Testis (tissue), 2 donors: ENCODE measurements at regions not wholly inside any gene's neighbourhood (a gene's known extent, or its start where the extent isn't known, plus 50 kb on each side); places are given as distances from the start of the nearest gene placed in this dataset.

ENCODE experiments used
- DNase-seq: peaks from one replicate; pipeline ENCODE4 v3.0.0-alpha.2; 2019
- H3K27ac ChIP-seq, 2 donors: fragments of 200-600 bp; sonication (generic); one replicate each; pipeline ENCODE4 v1.5.1; 2019
- H3K27me3 ChIP-seq: fragments of 200-600 bp; sonication (generic); one replicate; pipeline ENCODE4 v1.5.1; 2019
- H3K36me3 ChIP-seq: fragments of 200-600 bp; sonication (generic); one replicate; pipeline ENCODE4 v1.5.1; 2017; ENCODE audit warnings: low read depth; ENCODE audit errors: missing control alignments
- H3K4me1 ChIP-seq: fragments of 200-600 bp; sonication (generic); one replicate; pipeline ENCODE4 v1.5.1; 2019
- H3K4me3 ChIP-seq, 2 donors: fragments of 200-600 bp; sonication (generic); one replicate each; pipeline ENCODE4 v1.5.1; 2017 to 2019
- H3K9me3 ChIP-seq: fragments of 200-600 bp; sonication (generic); one replicate; pipeline ENCODE4 v1.5.1; 2017
- CTCF ChIP-seq, 3 experiments: fragments of 450-650 bp in 2 of 3; fragments of 200-600 bp in 1 of 3; sonication (generic) in 1 of 3; IDR thresholded peaks; one replicate each; pipeline ENCODE4 v1.5.1; 2016 to 2019; ENCODE audit warnings: antibody characterized with exemption in 3 of 3, mild to moderate bottlenecking in 2 of 3, moderate library complexity in 1 of 3
- POLR2A ChIP-seq: fragments of 450-650 bp; IDR thresholded peaks from one replicate; pipeline ENCODE4 v1.6.1; 2017; ENCODE audit warnings: antibody characterized with exemption, mild to moderate bottlenecking, moderate library complexity
- WGBS, 2 donors: methylation state at CpG; one replicate each; pipeline ENCODE4 v1.1.5; 2018; 5-methylcytosine and 5-hydroxymethylcytosine counted together
- intact Hi-C: fragments of 100-400 bp; cut with DNase I; formaldehyde crosslinking; loops from one replicate; pipeline ENCODE4 v1.15.1; 2023; ENCODE audit warnings: low total_unique reads

- 32 to 57% methylated on average over 1 of the region's 1 CpG for WGBS, 2 donors
- no peak for DNase-seq
- Histone ChIP-seq H3K4me3 (no peak overlapping the region), H3K4me1 (no peaks in the 10 kb centered on the region), H3K36me3 (no peaks in the 10 kb centered on the region), H3K9me3 (no peaks in the 10 kb centered on the region), H3K27me3 (no peaks in the 10 kb centered on the region), H3K27ac (no peak overlapping the region)
- TF ChIP-seq CTCF (IDR thresholded peaks at IDR 0.05) (no peak), POLR2A (no peak)
- intact Hi-C loops, result no loop called here
Measured at GRCh38 chr4:57418133-57418532, 307.9 kb upstream of the IGFBP7 start.

GRCh38 chr4:57412259-57413054, 302.3 kb upstream of the IGFBP7 start:
- intact Hi-C loops, result no loop called here
- 85 to 88% methylated on average over 5 of the region's 5 CpGs for WGBS, 2 donors

GRCh38 chr4:57410331-57411052, 300.3 kb upstream of the IGFBP7 start:
- TF ChIP-seq POLR2A (no peak), CTCF (IDR thresholded peaks at IDR 0.05) (no peak)
- Histone ChIP-seq H3K9me3 (no peaks in the 10 kb centered on the region), H3K27me3 (no peaks in the 10 kb centered on the region), H3K27ac (no peak overlapping the region), H3K4me3 (no peak overlapping the region), H3K4me1 (no peaks in the 10 kb centered on the region), H3K36me3 (no peaks in the 10 kb centered on the region)
- WGBS, 2 donors, result 71 to 78% methylated on average over 5 of the region's 5 CpGs
- intact Hi-C loops, result no loop called here
- no peak for DNase-seq

More at GRCh38 chr4:57412259-57413054, 302.3 kb upstream of the IGFBP7 start:
- DNase-seq, result no peak
- Histone ChIP-seq H3K27me3 (no peaks in the 10 kb centered on the region), H3K9me3 (no peaks in the 10 kb centered on the region), H3K36me3 (no peaks in the 10 kb centered on the region), H3K27ac (no peak overlapping the region), H3K4me3 (no peak overlapping the region), H3K4me1 (no peaks in the 10 kb centered on the region)
- no peak for TF ChIP-seq POLR2A
- no peak for TF ChIP-seq CTCF (IDR thresholded peaks at IDR 0.05)

- intact Hi-C loops, result no loop called here
- H3K27ac ChIP-seq, result no peak overlapping the region
- 61 to 92% methylated on average over 2 of the region's 2 CpGs for WGBS, 2 donors
Measured at GRCh38 chr4:57405359-57405758, 295.2 kb upstream of the IGFBP7 start.

More at GRCh38 chr4:57405359-57405758, 295.2 kb upstream of the IGFBP7 start:
- no peaks in the 10 kb centered on the region for H3K9me3 ChIP-seq
- H3K36me3 ChIP-seq, result no peaks in the 10 kb centered on the region
- DNase-seq, result no peak
- no peaks in the 10 kb centered on the region for H3K27me3 ChIP-seq
- no peak overlapping the region for H3K4me3 ChIP-seq
- TF ChIP-seq CTCF (IDR thresholded peaks at IDR 0.05) (no peak), POLR2A (no peak)
- no peaks in the 10 kb centered on the region for H3K4me1 ChIP-seq
